Left ventricle myocardium inferior (tissue), 1 donor: ENCODE measurements at regions not wholly inside any gene's neighbourhood (a gene's known extent, or its start where the extent isn't known, plus 50 kb on each side); places are given as distances from the start of the nearest gene placed in this dataset.

Experiments
- DNase-seq: peaks from one replicate; pipeline ENCODE4 v3.0.0-alpha.2; 2020
- H3K27ac ChIP-seq: fragments of 200-600 bp; replicated peaks from 2 replicates; pipeline ENCODE4 v1.8.0; 2021
- H3K27me3 ChIP-seq: fragments of 200-600 bp; 2 replicates; pipeline ENCODE4 v1.8.0; 2021; ENCODE audit warnings: low read depth
- H3K36me3 ChIP-seq: fragments of 200-600 bp; 2 replicates; pipeline ENCODE4 v1.8.0; 2021
- H3K4me1 ChIP-seq: fragments of 200-600 bp; 2 replicates; pipeline ENCODE4 v1.8.0; 2021
- H3K4me3 ChIP-seq: fragments of 200-600 bp; 2 replicates; pipeline ENCODE4 v1.8.0; 2021; ENCODE audit warnings: mild to moderate bottlenecking, moderate library complexity
- H3K9me3 ChIP-seq: fragments of 200-600 bp; replicated peaks from 2 replicates; pipeline ENCODE4 v1.8.0; 2021
- intact Hi-C: fragments of 100-400 bp; cut with micrococcal nuclease; formaldehyde crosslinking; loops from one replicate; pipeline ENCODE4 v1.11.0; 2022
- TF ChIP-seq, protein P1 (sequence below): fragments of 200-600 bp; IDR thresholded peaks from 2 replicates; pipeline ENCODE4 v1.8.0; 2021; ENCODE audit warnings: antibody characterized with exemption, mild to moderate bottlenecking, borderline replicate concordance
- donor health status: DM: no; HTN: yes; CAD: no; lungs with severe emphysema.

DNA sequence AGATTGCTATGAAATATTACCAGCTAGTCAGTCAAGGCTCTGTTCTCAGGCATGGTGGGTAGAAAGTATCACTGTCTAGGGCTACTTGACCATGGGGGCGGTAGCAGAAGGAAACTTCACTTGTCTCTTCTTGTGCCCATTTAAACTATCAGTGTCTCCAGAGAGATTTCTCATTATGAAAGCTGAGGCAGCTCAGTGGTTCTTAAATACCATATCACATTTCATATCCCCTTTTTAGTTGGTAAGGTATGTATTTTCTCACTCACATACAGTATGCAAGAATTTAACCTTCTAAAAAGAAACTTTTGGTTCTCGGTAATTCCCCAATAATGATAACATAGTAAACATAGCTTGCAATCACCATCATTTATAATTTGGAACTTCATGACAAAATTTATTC lies 1180.0 kb upstream of the TENM4 start:
- Histone ChIP-seq H3K27me3 (no peaks in the 10 kb centered on the region), H3K36me3 (no peaks in the 10 kb centered on the region), H3K9me3 (no peaks in the 10 kb centered on the region), H3K27ac (no peak overlapping the region), H3K4me1 (no peaks in the 10 kb centered on the region), H3K4me3 (no peak overlapping the region)
- DNase-seq, result no peak
- intact Hi-C loops, result no loop called here
- TF ChIP-seq, protein P1, sequence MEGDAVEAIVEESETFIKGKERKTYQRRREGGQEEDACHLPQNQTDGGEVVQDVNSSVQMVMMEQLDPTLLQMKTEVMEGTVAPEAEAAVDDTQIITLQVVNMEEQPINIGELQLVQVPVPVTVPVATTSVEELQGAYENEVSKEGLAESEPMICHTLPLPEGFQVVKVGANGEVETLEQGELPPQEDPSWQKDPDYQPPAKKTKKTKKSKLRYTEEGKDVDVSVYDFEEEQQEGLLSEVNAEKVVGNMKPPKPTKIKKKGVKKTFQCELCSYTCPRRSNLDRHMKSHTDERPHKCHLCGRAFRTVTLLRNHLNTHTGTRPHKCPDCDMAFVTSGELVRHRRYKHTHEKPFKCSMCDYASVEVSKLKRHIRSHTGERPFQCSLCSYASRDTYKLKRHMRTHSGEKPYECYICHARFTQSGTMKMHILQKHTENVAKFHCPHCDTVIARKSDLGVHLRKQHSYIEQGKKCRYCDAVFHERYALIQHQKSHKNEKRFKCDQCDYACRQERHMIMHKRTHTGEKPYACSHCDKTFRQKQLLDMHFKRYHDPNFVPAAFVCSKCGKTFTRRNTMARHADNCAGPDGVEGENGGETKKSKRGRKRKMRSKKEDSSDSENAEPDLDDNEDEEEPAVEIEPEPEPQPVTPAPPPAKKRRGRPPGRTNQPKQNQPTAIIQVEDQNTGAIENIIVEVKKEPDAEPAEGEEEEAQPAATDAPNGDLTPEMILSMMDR, result no peak

DNA sequence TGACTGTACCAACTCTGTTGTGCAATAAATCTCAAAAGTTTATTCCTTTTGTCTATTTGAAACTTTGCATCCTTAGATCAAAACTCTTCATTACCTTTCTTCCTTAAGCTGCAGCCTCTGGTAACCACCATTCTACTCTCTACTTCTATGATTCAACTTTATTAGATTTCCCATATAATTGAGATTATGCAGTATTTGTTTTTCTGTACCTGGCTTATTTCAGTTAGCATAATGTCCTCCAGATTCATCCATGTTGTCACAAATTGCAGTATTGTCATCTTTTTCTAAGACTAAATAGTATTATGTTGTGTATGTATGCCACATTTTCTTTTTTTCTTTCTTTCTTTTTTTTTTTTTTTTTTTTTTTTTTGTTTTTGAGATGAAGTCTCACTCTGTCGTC lies 1176.3 kb upstream of the TENM4 start:
- peaks cover 4% of the 10 kb centered on the region for H3K9me3 ChIP-seq
- intact Hi-C loops, result no loop called here
- H3K36me3 ChIP-seq, result no peaks in the 10 kb centered on the region
- no peaks in the 10 kb centered on the region for H3K27me3 ChIP-seq
- no peak for DNase-seq
- H3K4me3 ChIP-seq, result no peak overlapping the region
- no peak overlapping the region for H3K27ac ChIP-seq
- TF ChIP-seq, protein P1, result no peak
- H3K4me1 ChIP-seq, result no peaks in the 10 kb centered on the region

DNA sequence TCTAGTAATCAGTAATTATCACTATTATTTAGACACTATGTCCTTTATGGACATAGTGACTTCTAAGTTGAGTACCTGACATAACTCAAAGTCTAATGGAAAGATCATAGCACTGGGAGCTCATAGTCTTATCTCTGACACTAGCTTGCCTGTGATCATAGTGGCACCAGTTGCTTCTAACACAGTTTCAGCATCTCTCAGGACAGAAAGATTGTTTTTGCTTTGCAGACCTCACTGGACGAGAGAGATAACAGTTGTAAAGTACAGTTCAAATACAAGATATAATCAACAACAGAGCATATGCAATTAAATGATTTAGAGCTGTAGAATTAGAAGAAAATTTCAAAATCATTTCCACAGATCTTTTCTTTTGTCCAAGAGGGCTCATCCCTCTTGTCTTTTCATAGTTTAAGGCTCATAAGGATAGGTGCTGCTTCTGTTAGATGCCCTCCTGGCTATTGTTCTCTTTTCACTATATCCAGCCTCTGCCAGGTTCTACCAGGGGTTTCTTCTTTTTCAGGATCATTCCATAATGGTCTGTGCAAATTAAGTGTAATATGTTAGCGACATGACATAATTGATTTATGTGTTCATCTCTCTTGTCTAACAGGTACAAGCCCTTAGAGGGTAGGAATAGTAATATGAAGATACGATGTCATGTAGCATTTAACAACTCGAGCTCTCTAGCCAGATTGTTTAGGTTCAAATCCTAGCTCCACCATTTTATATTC lies 1175.4 kb upstream of the TENM4 start:
- no peaks in the 10 kb centered on the region for H3K4me1 ChIP-seq
- no peak overlapping the region for H3K27ac ChIP-seq
- peaks cover 4% of the 10 kb centered on the region for H3K9me3 ChIP-seq
- H3K27me3 ChIP-seq, result no peaks in the 10 kb centered on the region
- H3K4me3 ChIP-seq, result no peak overlapping the region
- no peak for DNase-seq
- intact Hi-C loops, result no loop called here
- H3K36me3 ChIP-seq, result no peaks in the 10 kb centered on the region
- TF ChIP-seq, protein P1, result no peak

DNA sequence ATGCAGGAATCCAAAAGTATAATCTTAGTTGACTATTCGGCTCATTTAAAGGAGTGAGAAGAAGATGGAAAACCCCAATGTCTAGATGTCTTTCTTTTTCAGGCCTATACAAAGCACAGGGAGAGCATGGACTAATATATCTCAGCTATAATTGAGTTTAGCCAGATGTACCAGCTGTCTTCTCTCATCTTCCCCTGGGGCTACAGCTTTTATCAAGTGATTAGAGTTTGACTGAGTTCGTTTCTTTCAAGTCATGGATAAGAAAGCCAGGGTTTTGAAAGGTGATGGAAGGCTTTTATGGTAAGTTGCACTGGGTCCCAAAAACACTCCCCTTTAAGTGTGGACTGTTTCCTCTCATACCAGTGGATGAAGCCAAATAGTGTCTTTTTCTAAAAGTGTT lies 1172.8 kb upstream of the TENM4 start:
- Histone ChIP-seq H3K4me1 (no peaks in the 10 kb centered on the region), H3K36me3 (no peaks in the 10 kb centered on the region), H3K4me3 (no peak overlapping the region), H3K27ac (no peak overlapping the region), H3K9me3 (peaks cover 4% of the 10 kb centered on the region), H3K27me3 (no peaks in the 10 kb centered on the region)
- no peak for DNase-seq
- intact Hi-C loops, result no loop called here
- TF ChIP-seq, protein P1, result no peak

DNA sequence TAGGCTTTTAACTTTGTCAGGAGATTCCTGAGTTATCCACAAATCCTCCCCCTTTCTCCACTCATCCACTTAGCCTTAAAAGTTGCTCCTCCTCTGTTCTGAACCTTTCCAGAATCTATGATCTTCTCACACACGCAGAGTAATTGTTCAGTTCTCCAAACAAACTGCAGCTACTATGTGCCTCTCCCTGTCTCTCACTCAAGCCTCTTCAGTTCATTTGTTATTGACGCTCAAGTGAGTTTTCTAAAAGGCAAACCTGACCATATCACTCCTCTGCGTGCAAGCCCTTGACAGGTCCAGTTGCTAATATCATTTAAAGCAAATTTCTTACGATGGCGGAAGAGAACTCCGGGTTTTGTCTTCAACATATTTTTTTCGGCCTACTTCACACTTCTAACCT lies 1169.7 kb upstream of the TENM4 start:
- no peak for DNase-seq
- Histone ChIP-seq H3K9me3 (peaks cover 4% of the 10 kb centered on the region), H3K4me1 (no peaks in the 10 kb centered on the region), H3K27me3 (no peaks in the 10 kb centered on the region), H3K4me3 (no peak overlapping the region), H3K27ac (no peak overlapping the region), H3K36me3 (no peaks in the 10 kb centered on the region)
- TF ChIP-seq, protein P1, result no peak
- intact Hi-C loops, result no loop called here
